HG02884 (cell line): ENCODE measurements at regions not wholly inside any gene's neighbourhood (a gene's known extent, or its start where the extent isn't known, plus 50 kb on each side); places are given as distances from the start of the nearest gene placed in this dataset.
A peak's percentile ranks its signal among the peaks of the same experiment; 100 is the strongest.

Experiments used
- ATAC-seq: cut with Tn5 transposase; IDR thresholded peaks from one replicate; pipeline ENCODE4 v1.9.1; 2021; ENCODE audit warnings: mild to moderate bottlenecking, moderate library complexity; ENCODE audit not compliant: unreplicated experiment

DNA sequence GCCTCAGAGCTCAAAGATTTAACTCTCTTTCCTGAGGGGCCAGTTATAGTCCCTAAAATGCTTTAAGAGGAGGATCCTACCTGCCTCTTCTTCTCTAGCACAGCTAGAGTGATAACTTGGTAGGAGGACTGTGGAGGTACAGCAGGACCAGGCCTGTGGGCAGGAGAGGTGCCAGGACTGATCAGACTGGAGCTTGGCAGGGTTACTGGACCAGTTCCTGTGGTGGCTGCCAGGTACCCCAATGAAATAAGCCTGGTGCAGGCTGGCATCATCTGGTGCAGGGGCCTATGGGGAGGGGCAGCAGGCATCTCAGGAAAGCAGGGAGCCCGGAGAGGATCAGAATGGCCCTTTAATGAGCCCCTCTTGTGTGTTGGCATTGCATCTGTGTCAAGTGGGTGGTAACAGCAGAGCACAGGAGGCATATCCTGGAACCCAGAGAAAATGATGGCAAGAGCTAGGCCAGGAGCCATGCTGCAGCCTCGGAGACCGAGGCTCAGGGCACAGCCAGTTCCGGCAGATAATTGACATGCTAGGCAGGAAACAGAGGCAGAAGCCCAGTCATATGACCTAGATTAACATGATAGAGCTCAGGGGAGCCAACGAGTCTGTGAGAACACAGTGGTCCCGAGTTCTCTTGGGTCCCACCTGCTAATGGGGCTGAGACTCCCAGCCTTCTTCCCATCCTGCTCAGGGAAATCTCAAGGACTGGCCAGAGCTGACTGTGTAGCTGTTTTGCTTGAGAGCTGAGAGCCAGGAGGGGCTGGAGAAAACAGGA, 187.5 kb upstream of the ZBED5 start:
- ATAC-seq, result no peak

GRCh38 chr11:11044137-11044855, 186.4 kb upstream of the ZBED5 start:
- no peak for ATAC-seq

- ATAC-seq, result no peak
Measured at GRCh38 chr11:11043721-11044120, 185.9 kb upstream of the ZBED5 start.

DNA sequence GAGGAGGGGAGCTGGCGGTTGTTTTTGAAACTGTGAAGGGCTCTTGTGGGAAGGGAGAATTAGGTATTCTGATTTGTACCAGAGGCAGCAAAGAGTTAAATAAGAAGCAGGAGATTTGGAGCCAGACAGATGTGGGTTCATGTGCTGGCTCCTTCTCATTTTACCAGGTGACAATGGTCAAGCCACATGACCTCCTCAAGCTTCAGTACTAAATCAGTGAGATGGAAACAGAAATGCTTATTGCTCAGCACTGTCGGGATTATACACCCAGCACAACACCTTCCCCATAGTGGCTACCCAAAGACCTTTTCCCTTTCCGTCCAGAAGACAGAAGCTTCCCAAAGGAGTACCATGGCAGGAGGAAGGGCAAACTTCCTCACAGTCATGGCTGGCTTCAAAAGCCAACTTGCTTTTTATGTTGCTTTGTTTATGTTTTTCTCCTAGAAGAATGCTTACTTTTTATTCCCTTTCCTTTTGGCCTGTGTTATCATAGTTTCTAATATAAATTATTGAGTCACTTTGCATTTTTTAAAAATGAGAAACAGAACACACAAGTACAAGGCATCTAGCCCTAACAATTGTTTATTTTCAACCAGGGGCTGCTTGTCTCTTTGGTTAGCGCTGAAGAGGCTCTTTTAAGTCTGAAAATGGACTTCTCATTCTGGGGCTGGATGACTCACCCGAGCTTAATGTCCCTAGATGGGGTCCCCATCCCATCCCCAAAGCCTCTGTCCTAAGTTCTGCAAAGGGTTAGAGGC, 181.5 kb upstream of the ZBED5 start:
- no peak for ATAC-seq

DNA sequence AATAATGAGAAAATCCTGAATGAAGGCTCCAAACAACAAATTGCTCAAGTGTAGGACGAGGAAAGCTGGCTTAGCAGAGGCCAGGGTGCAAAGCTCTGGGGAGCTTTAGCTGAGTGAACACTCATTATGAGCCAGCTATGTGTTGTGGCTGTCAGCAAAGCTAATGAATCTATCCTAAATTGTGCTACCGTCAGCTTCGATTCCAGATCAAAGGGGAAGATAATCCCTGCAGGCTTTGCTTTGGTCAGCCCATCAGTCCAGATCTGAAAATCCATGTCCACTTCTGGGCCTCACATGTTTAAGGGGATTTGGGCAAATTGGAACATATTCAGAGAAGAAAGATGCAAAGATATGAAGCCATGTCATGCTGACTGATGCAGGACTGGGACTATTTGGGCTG, 180.9 kb upstream of the ZBED5 start:
- no peak for ATAC-seq

GRCh38 chr11:11038352-11038751, 180.5 kb upstream of the ZBED5 start:
- ATAC-seq, result no peak

DNA sequence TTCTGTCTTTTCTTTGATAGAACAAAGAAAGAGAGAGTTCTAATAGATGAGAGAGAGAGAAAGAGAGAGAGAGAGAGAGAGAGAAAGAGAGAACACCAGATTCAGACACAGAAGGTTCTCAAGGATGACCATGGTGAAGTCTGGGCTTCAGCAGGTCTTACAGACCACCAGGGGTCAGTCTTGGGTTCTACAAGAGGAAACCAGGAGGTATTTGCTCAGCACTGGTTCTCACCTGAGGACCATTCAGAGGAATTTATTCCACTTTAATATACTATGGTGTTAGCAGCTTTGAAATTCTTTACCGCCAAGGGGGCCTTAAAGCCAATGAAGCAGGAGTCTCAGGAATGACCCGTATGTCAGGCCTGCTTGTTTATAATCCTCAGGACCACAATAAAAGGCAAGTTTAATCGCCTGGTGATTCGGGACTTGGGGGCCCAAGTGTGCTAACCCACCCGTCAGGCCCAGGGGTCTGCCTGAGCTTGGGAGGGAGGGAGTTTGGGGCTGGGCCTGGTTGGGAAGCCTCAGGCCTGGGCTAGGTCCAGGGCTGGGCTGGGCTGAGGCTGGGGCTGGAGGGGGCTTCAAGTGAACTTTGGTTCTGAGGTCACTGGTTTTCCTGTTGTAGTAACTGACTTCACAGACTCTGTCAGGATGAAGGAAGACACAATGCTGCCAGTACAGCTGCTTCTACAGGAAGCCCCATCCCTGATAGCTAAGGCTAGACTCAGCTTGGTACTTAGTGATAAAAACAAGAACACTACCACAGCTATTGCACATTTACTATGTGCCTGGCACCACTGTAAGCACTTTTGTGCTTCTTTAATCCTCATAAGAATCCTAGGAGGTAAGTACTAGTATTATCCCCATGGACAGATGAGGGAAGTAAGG, 179.2 kb upstream of the ZBED5 start:
- ATAC-seq, result peak; percentile 52

GRCh38 chr11:11036185-11036847, 178.5 kb upstream of the ZBED5 start:
- no peak for ATAC-seq

DNA sequence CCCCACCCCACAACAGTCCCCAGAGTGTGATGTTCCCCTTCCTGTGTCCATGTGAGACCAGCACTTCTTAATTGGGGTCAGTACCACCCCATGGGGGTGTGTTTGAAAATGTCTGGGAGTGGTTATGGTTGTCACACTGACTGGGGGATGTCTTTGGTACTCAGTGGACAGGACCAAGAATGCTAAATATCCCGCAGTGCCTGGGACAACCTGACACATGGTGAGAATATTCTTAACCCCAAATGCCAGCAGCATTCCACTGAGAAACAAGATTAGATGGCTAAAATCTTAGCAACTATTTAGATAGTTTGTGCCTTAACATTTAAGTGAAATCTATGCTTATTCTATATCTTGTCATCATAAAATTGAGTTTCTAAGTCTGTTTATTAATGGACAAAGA, 177.5 kb upstream of the ZBED5 start:
- no peak for ATAC-seq

DNA sequence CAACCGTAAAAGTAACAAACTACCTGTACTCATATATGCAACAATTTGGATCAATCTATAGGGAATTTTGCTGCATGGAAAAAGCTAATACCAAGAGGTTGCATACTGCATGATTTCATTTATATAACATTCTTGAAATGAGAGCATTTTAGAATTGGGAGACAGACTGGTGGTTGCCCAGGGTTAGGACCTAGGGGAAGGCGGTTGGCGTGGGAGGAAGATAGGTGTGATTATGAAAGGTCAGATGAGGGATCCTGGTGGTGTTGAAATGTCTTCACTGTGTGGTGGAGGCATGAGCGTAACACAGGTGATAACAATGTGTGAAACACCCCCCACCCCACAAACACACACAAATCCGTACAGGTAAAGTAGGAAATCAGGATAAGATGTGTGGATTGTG, 176.6 kb upstream of the ZBED5 start:
- no peak for ATAC-seq

DNA sequence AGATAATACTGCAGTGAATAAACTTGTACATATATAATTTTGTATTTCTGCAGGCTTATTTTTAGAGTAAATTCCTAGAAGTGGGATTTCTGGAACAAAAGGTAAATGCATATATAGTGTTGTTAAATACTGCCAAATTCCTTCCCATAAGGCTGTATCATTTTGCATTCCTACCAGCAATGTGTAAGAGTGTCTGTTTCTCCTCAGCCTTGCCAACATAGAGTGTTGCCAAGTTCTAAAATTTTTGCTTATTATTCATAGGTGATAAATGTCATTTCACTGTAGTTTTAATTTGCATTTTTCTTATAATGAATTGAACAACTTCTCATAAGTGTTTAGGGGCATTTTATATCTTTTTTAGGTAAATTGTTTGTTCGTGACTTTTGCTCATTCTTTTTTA, 174.2 kb upstream of the ZBED5 start:
- ATAC-seq, result no peak

- no peak for ATAC-seq
Measured at GRCh38 chr11:11029027-11029426, 171.2 kb upstream of the ZBED5 start.

GRCh38 chr11:11028017-11028692, 170.3 kb upstream of the ZBED5 start:
- no peak for ATAC-seq

- ATAC-seq, result no peak
Measured at GRCh38 chr11:11027288-11027687, 169.4 kb upstream of the ZBED5 start.

DNA sequence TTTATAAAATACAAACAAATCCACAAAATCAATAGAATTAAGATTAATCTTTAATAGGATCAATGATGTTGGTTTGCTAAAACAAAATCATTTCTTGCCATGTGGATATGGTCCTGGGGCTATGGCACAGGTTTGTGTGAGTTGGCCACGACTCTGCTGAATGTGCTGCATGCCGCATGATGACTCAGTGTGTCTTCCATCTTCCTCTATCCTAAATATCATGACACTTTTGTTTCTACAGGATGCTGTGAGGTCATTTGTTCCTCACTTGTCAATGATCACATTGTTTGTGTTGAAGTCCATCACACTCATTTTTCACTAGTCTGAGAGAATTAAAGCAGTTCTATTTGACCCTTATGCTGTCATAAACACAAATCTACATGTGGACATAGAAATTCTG, 167.2 kb upstream of the ZBED5 start:
- no peak for ATAC-seq

GRCh38 chr11:11022125-11022730, 164.4 kb upstream of the ZBED5 start:
- no peak for ATAC-seq

DNA sequence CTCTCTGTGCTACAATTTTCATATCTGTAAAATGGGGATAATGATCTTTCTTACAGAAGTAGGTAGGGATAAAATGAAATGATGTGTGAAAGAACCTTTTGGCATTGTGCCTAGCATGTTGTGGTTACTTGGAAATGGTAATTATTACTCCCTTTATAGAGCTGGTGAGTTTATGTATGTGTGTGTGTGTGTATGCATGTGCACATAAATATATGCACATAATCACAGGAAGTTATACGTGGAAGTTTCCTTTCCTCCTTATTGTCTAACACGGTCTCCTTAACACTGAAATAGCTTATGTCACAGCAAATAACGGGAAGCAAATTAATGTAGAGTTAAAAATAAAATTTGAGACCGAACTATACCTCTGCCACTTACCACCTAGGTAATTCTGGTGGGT, 163.7 kb upstream of the ZBED5 start:
- no peak for ATAC-seq

- no peak for ATAC-seq
Measured at GRCh38 chr11:11020747-11021149, 162.9 kb upstream of the ZBED5 start.

DNA sequence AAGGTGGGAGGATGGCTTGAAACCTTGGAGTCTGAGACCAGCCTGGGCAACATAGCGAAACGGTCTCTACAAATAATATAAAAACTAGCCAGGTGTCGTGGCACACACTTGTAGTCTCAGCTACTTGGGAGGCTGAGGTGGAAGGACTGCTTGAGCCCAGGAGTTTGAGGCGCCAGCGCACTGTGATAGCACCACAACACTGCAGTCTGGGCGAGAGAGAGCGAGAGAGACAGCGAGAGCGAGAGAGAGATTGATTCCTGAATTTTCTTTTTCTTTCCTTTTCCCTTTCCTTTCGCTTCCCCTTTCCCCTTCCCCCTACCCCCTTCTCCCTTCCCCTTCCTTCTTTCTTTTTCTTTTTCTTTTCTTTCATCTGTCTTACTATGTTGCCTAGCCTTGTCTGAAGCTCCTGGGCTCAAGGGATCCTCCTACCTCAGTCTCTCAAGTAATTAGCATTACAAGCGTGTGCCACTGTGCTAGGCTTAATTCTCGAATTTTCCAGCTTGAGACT, 162.4 kb upstream of the ZBED5 start:
- ATAC-seq, result no peak
